Left cardiac atrium (tissue), 4 donors: ENCODE measurements at regions not wholly inside any gene's neighbourhood (a gene's known extent, or its start where the extent isn't known, plus 50 kb on each side); places are given as distances from the start of the nearest gene placed in this dataset.
"Not testable (repeated sequence)": the region's sequence is repeated elsewhere in the genome, so short reads cannot be mapped to it uniquely, and the experiment has no call there.

ENCODE experiments used
- ATAC-seq, 2 donors: fragments of 200-7000 bp; cut with Tn5 transposase; one replicate each; pipeline ENCODE4 v1.9.1; 2020; ENCODE audit warnings: mild to moderate bottlenecking in 2 of 2, moderate library complexity in 2 of 2
- DNase-seq: peaks from one replicate; pipeline ENCODE4 v3.0.0-alpha.2; 2020
- intact Hi-C, 2 donors: fragments of 100-400 bp; cut with DNase I; formaldehyde crosslinking; loops; one replicate each; pipeline versions ENCODE4 v1.14.1 to v1.15.1; 2022 to 2023
- donor health status: DM: no; HTN: yes; CAD: no.
- donor health status: DM: no; HTN: yes; CAD: no; lungs with severe emphysema.
- donor health status: DM: yes; HTN: yes; CAD: no.
- donor health status: Dilated cardiomyopathy.

DNA sequence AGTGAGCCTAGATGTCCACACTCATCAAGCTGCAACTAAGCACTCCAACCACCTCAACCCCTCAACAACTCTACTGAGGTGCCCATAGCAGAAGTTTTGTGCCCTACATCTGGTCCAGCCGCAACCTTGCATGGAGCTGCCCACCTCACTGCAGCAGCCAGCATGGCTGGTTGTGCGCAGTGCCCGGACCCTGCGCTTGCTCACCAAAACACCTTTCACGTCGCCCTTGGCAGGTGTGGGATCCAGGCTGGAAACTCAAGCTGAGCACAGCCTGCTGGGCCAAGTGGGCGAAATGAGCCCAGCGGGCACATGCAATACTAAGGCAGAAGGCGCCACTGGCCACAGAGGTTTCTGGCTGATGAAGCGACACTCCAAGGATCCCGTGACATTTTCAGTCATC lies 902.4 kb downstream of the TBC1D32 start:
- ATAC-seq (peak in 1 of 2 donors; percentile 15), DNase-seq (no peak)
- intact Hi-C loops, result no loop called here

- no peak for DNase-seq
- ATAC-seq, result no peak
- intact Hi-C loops, result no loop called here
Measured at GRCh38 chr6:120411394-120411793, 922.9 kb downstream of the TBC1D32 start.

DNA sequence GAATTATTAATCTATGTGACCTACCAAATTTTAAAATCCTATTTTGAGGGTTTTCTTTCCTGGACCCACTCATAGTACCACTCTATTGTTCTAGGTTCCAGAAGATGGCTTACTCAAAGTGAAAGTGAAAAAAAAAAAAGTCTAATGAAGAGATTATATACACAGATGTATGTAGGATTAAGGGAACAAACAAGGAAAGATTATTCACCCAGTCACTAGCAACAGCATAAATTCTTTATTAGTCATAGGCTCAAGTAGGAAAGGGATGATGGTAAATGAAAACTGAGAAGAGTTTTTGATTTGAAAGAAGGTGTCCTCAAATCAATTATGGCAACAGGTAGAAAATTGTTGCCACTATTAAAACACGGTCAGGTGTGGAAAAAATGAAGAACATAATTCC lies 923.7 kb downstream of the TBC1D32 start:
- DNase-seq (no peak), ATAC-seq (no peak)
- intact Hi-C loops, result no loop called here

GRCh38 chr6:120407696-120408095 lies 926.6 kb downstream of the TBC1D32 start:
- DNase-seq, result no peak
- intact Hi-C loops, result no loop called here

DNA sequence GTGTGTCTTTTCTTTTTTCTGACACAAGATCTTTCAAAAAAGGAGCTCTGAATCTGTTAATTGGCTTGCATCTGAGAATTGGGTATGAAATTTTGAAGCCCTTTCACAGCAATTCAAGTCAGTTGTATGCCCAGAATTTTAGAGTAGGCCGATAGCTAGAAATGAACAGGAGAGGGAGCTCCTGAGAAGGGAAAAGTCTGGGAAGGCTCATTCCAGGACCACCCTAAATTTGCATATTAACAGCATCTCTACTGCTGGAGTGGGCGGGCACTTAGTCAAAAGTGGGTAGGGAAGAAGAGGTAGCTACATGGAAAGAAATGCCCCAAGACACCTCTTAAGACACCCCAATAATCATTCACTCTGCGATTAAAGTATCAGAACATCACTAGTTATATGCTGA lies 928.3 kb downstream of the TBC1D32 start:
- no peak for ATAC-seq
- intact Hi-C loops, result no loop called here

More at GRCh38 chr6:120407696-120408095, 926.6 kb downstream of the TBC1D32 start:
- no peak for ATAC-seq

DNA sequence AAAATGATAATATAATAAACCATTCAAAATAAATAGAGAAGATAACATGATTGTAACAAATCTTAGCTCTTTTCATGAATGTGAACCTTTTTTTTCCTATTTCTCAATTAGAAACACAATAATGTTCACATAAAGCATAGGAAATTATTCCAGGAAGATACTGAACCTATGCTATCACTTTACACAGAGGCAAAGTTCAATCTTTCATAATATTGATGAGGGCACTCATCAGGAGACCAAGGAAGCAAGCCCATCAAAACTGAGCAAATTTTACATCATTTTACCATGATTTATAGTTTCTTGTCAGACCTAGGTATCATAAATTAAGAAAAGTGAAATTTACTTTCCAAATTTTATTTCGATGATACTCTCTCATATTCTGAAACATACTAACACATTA lies 938.5 kb downstream of the TBC1D32 start:
- DNase-seq (no peak), ATAC-seq (no peak)
- intact Hi-C loops, result no loop called here

More for the DNA sequence above, 928.3 kb downstream of the TBC1D32 start:
- no peak for DNase-seq

DNA sequence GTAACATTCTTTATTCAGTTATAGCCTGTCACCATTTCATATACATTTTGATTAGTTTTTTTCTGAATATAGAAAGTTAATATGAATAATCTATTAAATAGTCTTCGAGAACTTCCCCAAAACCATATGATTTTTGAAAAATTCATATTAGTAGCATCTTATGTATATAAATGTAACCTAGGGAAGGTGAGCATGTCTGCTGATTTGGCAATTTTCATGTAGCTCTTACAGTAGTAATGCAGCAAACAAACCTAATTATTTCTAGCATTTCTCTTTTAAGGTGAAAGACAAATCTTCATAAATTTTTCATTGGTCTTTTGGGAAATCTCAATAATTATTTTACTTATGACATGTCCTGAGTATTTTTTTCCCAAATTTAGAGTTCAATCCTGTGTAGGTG lies 939.0 kb downstream of the TBC1D32 start:
- ATAC-seq (no peak), DNase-seq (no peak)
- intact Hi-C loops, result no loop called here

DNA sequence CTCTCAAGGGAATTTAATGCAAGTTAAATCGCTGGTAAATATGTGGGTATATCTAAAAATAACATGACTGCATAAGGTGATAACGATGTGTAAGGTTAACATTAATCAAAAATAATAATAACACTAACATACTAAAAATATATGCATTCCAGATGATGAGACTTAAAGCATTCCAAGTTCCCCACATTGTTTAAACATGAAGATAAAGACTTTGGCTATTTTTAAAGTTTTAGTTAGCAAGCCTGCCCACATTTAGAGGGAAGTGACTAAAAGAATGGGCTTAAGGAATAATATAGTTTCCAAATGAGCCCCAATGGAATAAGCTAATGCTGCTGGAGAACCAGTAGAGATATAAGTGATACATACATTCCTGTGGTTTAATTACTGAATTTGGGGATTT lies 941.3 kb downstream of the TBC1D32 start:
- ATAC-seq (no peak), DNase-seq (no peak)
- intact Hi-C loops, result no loop called here

DNA sequence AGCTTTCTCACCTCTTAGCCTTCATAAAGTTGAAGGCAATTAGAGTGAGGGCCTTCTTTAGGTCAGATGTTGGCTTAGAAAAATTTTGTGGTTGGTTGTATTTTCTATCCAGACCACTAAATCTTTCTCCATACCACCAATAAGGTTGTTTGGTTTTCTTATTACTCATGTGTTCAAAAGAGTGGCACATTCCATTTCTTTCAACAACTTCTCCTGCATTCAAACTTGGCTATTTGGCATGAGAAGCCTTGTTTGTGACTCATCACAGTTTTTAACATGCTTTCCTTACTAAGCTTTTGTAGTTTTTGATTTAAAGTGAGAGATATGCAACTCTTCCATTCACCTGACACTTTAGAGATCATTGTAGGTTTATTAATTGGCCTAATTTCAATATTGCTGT lies 949.6 kb downstream of the TBC1D32 start:
- intact Hi-C loops, result no loop called here
- no peak for ATAC-seq
- no peak for DNase-seq

DNA sequence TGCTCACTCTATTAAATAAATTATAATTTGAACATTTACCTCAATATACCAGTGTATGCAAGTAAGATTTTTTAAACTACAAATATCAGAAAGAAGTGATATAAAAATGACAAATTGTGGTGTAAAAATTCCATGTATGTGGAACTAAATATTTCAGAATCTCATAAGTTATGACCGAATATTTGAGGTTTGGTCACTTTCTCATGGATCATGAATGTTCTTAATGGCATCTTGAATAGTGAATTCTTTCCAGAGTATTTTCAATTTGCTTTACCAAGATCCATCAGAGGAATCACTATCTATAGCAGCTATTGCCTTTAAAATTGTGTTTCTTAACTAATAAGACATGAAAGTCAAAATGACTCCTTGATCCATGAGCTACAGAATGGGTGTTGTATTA lies 950.6 kb downstream of the TBC1D32 start:
- ATAC-seq, result no peak
- intact Hi-C loops, result no loop called here
- DNase-seq, result no peak

DNA sequence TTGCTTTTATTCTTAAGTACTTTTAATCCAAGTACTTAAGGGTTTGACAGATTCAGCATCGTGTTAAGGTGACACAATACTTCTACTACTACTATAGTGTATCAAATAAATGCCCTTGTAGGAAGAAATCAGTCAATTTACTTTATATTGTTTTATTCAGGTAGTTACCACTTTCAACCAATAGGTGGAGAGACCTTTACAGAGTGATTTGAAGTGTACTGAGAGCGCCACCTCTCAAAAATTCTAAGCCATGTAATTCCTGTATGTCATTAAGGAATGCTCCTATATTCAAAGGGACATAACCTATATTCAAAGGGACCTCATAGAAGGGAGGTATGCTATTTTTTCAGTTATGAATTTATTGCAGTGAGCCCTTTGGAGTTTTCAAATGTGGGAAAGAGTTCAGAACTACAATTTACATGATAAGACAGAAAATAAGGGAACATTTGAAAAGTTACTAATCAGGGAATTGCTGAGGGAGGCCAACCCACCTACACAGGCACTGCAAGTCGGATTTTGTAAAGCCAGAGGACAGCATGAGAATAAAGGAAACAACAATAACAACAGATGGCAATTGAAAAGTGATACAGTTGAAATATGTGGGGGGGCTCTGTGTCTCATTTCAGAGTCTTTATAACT lies 955.6 kb downstream of the TBC1D32 start:
- ATAC-seq (no peak), DNase-seq (no peak)
- intact Hi-C loops, result no loop called here

GRCh38 chr6:120373185-120373584 lies 961.1 kb downstream of the TBC1D32 start:
- DNase-seq (no peak), ATAC-seq (no peak)
- intact Hi-C loops, result no loop called here

GRCh38 chr6:120363429-120363828 lies 970.9 kb downstream of the TBC1D32 start:
- intact Hi-C loops, result no loop called here
- DNase-seq (no peak), ATAC-seq (no peak)

DNA sequence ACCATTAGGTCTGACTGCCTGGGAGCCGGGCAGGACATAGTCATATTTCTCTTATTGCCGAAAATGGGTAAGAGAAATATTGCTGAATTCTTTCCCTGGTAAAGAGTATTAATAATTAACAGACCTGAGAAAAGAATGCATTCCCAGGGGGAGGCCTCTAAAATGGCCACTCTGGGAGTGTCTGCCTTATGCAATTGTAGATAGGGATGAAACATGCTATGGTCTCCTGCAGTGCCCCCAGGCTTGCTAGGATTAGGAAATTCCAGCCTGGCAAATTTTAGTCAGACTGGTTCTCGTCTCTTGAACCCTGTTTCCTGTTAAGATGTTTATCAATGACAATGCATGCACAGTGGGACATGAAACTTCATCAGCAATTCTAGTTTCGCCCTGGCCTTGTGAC lies 975.7 kb downstream of the TBC1D32 start:
- intact Hi-C loops, ATAC-seq, DNase-seq: not testable (repeated sequence)

- ATAC-seq (peak in 1 of 2 donors; percentile 26), DNase-seq (no peak)
Measured at GRCh38 chr6:120357447-120357846, 976.8 kb downstream of the TBC1D32 start.

GRCh38 chr6:120355822-120356221 lies 978.5 kb downstream of the TBC1D32 start:
- intact Hi-C loops, result no loop called here
- peak in 1 of 2 donors; percentile 30 for ATAC-seq
- DNase-seq, result no peak

More at GRCh38 chr6:120357447-120357846, 976.8 kb downstream of the TBC1D32 start:
- intact Hi-C loops, result no loop called here

- intact Hi-C loops, result no loop called here
Measured at GRCh38 chr6:120354452-120355098, 979.7 kb downstream of the TBC1D32 start.

DNA sequence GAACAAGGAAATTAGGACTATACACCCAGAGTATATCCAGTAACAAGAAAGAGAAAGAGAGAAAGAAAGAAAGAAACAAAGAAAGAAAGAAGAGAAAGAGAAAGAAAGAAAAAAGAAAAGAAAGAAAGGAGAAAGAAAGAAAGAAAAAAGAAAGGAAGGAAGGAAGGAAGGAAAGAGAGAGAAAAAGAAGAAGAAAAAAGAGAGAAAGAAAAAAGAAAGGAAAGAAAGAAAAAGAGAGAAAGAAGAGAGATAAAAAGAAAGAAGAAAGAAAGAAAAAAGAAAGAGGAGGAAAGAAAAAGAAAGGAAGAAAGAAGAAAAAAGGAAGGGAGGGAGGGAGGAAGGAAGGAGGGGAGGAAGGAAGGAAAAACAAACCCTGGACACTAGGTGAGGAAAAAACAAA lies 981.8 kb downstream of the TBC1D32 start:
- intact Hi-C loops, result no loop called here
- DNase-seq (no peak), ATAC-seq (no peak)

More at GRCh38 chr6:120354452-120355098, 979.7 kb downstream of the TBC1D32 start:
- no peak for ATAC-seq
- DNase-seq, result no peak

GRCh38 chr6:120348926-120349325 lies 985.4 kb downstream of the TBC1D32 start:
- intact Hi-C loops, result no loop called here

DNA sequence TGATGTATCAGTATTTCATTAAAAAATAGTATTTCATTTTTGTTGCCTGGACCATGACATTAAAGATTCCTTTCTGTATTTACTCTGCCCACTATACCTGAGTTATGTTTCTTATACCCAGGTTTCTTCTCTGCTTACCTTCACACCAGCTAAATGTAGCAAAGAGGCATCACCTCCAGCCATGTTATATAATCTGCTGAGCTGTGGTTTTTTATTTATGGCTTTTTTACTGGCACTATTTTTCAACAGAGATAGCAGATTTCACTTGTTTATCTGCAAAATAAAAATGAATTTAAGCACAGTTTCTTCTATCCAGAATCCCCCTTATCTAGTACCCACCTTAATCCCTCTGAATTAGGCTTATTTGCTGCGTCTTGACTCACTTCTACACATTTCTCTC lies 979.0 kb upstream of the MAN1A1 start:
- intact Hi-C loops, result no loop called here
- no peak for ATAC-seq

More at GRCh38 chr6:120348926-120349325, 985.4 kb downstream of the TBC1D32 start:
- no peak for ATAC-seq
- no peak for DNase-seq

More for the DNA sequence above, 979.0 kb upstream of the MAN1A1 start:
- no peak for DNase-seq
